ENCODE measurements at regions not wholly inside any gene's neighbourhood (a gene's known extent, or its start where the extent isn't known, plus 50 kb on each side); places are given as distances from the start of the nearest gene placed in this dataset.

GRCh38 chr1:38497921-38498656, 361.5 kb downstream of the RRAGC start:
- DNase-seq: no peak

- DNase-seq: peak; percentile 13
These were observed 366.3 kb downstream of the RRAGC start for GRCh38 chr1:38493306-38493705.

- peak; percentile 82 for DNase-seq
These were observed 369.7 kb downstream of the RRAGC start for GRCh38 chr1:38489844-38490270.

- DNase-seq: peak; percentile 28
These were observed 371.2 kb downstream of the RRAGC start for GRCh38 chr1:38488162-38488898.

- peak; percentile 31 for DNase-seq
These were observed 372.2 kb downstream of the RRAGC start for GRCh38 chr1:38487396-38487795.

- peak; percentile 37 for DNase-seq
These were observed 373.5 kb downstream of the RRAGC start for GRCh38 chr1:38486085-38486484.

GRCh38 chr1:38481871-38482826, 377.4 kb downstream of the RRAGC start:
- DNase-seq: peak; percentile 29

GRCh38 chr1:38479662-38480061, 379.9 kb downstream of the RRAGC start:
- DNase-seq: peak; percentile 3

- peak; percentile 24 for DNase-seq
These were observed 381.8 kb downstream of the RRAGC start for GRCh38 chr1:38477811-38478210.

GRCh38 chr1:38476850-38477178, 382.8 kb downstream of the RRAGC start:
- DNase-seq: no peak

GRCh38 chr1:38476111-38476849, 383.3 kb downstream of the RRAGC start:
- DNase-seq: peak; percentile 63

- peak; percentile 40 for DNase-seq
These were observed 384.0 kb downstream of the RRAGC start for GRCh38 chr1:38475624-38476005.

GRCh38 chr1:38474738-38475623, 384.6 kb downstream of the RRAGC start:
- peak; percentile 39 for DNase-seq

- peak; percentile 16 for DNase-seq
These were observed 393.1 kb downstream of the RRAGC start for GRCh38 chr1:38466487-38466886.

- peak; percentile 27 for DNase-seq
These were observed 394.1 kb downstream of the RRAGC start for GRCh38 chr1:38465460-38465859.

- DNase-seq: peak; percentile 52
These were observed 395.4 kb downstream of the RRAGC start for GRCh38 chr1:38464071-38464661.

- DNase-seq: no peak
These were observed 396.5 kb downstream of the RRAGC start for GRCh38 chr1:38463074-38463473.

GRCh38 chr1:38456531-38456876, 403.1 kb downstream of the RRAGC start:
- DNase-seq: peak; percentile 33

- peak; percentile 56 for DNase-seq
These were observed 403.6 kb downstream of the RRAGC start for GRCh38 chr1:38455829-38456530.

GRCh38 chr1:38454749-38455441, 404.7 kb downstream of the RRAGC start:
- no peak for DNase-seq
